Gastroesophageal sphincter (tissue), 3 donors: ENCODE measurements at regions not wholly inside any gene's neighbourhood (a gene's known extent, or its start where the extent isn't known, plus 50 kb on each side); places are given as distances from the start of the nearest gene placed in this dataset.

Experiments used
- EP300 ChIP-seq: sonication (generic); formaldehyde crosslinking; IDR thresholded peaks from one replicate; pipeline ENCODE4 v1.6.1; 2017; ENCODE audit warnings: antibody characterized with exemption, mild to moderate bottlenecking
- POLR2A ChIP-seq, 2 donors: fragments of 450-650 bp; IDR thresholded peaks; one replicate each; pipeline ENCODE4 v1.6.1; 2017; ENCODE audit warnings: antibody characterized with exemption in 2 of 2, mild to moderate bottlenecking in 2 of 2, moderate library complexity in 1 of 2
- POLR2AphosphoS5 ChIP-seq: sonication (generic); formaldehyde crosslinking; IDR thresholded peaks from one replicate; pipeline ENCODE4 v1.6.1; 2017; ENCODE audit warnings: antibody characterized with exemption
- TF ChIP-seq, protein P1 (sequence below), 4 experiments: fragments of 200-600 bp in 2 of 4; fragments of 450-650 bp in 2 of 4; sonication (generic) in 1 of 4; IDR thresholded peaks; one replicate each; pipeline ENCODE4 v1.5.1; 2017 to 2019; ENCODE audit warnings: antibody characterized with exemption in 4 of 4, mild to moderate bottlenecking in 2 of 4, moderate library complexity in 2 of 4

DNA sequence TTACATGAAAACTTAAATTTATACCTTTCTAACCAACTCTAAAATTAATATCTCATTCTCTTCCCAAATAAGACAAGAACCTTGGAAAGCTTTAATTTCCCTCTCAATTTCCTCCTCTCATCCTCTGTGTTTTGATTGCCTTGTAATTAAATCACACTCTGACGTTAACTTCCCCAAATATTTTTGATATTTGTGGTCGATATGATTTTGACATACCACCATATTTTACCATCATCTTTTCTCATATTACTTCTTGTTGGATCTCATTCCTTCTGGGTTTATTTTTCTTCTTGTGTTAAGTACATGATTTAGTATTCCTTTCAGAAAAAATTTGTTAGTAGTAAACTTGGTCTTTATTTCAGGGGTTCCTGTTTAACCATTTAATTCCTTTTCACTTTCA is 69.6 kb downstream of the RDH14 start:
- TF ChIP-seq, protein P1, sequence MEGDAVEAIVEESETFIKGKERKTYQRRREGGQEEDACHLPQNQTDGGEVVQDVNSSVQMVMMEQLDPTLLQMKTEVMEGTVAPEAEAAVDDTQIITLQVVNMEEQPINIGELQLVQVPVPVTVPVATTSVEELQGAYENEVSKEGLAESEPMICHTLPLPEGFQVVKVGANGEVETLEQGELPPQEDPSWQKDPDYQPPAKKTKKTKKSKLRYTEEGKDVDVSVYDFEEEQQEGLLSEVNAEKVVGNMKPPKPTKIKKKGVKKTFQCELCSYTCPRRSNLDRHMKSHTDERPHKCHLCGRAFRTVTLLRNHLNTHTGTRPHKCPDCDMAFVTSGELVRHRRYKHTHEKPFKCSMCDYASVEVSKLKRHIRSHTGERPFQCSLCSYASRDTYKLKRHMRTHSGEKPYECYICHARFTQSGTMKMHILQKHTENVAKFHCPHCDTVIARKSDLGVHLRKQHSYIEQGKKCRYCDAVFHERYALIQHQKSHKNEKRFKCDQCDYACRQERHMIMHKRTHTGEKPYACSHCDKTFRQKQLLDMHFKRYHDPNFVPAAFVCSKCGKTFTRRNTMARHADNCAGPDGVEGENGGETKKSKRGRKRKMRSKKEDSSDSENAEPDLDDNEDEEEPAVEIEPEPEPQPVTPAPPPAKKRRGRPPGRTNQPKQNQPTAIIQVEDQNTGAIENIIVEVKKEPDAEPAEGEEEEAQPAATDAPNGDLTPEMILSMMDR (IDR thresholded peaks at IDR 0.05), result no peak
- TF ChIP-seq EP300, result no peak
- no peak for TF ChIP-seq POLR2A (IDR thresholded peaks at IDR 0.05)
- TF ChIP-seq POLR2AphosphoS5, result no peak
